ENCODE measurements at regions not wholly inside any gene's neighbourhood (a gene's known extent, or its start where the extent isn't known, plus 50 kb on each side); places are given as distances from the start of the nearest gene placed in this dataset.

GRCh38 chr15:62793752-62794144 is 248.8 kb upstream of the TPM1 start:
- Mint-ChIP-seq H3K4me1 (ENCODE audit: low read depth) (no peaks in the 10 kb centered on the region), H3K9me3 (no peaks in the 10 kb centered on the region), H3K27me3 (ENCODE audit: low read depth) (peaks cover 21% of the 10 kb centered on the region), H3K4me3 (no peak overlapping the region), H3K36me3 (ENCODE audit: insufficient read depth) (no peaks in the 10 kb centered on the region)
- no peak for ATAC-seq
- DNase-seq, result no peak

GRCh38 chr15:62795171-62795570 is 247.4 kb upstream of the TPM1 start:
- ATAC-seq (no peak), DNase-seq (no peak)
- no peaks in the 10 kb centered on the region for H3K9me3 Mint-ChIP-seq
- H3K4me1 Mint-ChIP-seq (ENCODE audit: low read depth), result no peaks in the 10 kb centered on the region
- H3K4me3 Mint-ChIP-seq, result no peak overlapping the region
- H3K36me3 Mint-ChIP-seq (ENCODE audit: insufficient read depth), result no peaks in the 10 kb centered on the region
- peaks cover 21% of the 10 kb centered on the region for H3K27me3 Mint-ChIP-seq (ENCODE audit: low read depth)

DNA sequence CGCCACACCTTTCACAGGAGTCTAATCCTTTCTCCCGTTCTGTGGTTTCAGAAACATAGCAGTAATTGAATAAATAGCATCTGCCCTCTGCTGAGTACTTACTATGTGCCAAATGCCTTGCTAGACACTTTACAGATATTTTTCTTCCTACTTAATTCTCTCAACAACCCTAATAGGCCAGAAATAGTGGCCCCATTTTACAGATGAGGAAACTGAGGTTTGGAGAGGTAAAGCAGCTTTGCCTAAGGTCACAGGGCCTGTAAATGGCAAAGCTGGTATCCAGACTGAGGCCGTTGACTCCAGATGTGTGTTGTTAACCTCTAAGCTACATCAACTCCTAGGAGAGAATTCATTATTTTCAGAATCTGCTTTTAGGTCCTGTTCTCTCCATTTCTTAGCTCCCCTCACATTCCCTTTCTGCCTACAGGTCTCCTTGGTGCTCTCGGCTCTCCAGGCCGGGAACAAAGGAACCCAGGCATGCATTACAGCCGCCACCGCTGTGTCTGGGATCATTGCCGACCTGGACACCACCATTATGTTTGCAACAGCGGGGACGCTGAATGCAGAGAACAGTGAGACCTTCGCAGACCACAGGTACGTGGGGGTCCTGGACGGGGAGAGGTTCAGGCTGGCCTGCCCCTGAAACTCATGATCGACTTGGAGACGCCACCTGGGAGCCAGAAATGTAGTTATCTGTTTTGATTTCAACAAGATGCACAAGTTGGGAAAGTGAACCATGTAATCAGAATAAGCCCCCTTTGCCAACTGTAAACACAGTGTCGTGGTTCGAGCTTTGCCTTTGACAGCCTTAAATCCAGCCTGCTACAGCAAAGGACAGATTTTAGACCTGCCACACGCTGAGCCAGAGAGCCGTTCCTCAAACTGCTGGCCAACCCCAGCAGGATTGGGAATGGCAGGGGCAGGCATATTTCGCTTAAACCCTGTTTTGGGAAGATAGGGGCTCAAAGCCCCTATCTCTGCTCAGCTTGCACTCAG is 246.5 kb upstream of the TPM1 start:
- Mint-ChIP-seq H3K27me3 (ENCODE audit: low read depth) (peaks cover 21% of the 10 kb centered on the region), H3K36me3 (ENCODE audit: insufficient read depth) (no peaks in the 10 kb centered on the region), H3K4me1 (ENCODE audit: low read depth) (no peaks in the 10 kb centered on the region), H3K4me3 (no peak overlapping the region), H3K9me3 (no peaks in the 10 kb centered on the region)
- DNase-seq (no peak), ATAC-seq (no peak)

DNA sequence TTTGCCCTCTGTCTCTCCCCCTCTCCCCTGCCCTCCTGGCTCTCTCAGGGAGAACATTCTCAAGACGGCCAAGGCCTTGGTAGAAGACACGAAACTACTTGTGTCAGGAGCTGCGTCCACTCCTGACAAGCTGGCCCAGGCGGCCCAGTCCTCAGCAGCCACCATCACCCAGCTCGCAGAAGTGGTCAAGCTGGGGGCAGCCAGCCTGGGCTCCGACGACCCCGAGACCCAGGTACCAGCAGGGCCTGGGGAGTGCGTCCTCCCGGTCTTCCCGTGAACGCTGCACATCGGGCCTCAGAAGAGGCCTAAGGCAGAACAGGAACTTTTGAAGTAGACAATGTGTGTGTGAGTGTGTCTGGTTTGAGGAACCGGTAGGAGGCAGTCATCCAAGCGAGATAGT is 245.4 kb upstream of the TPM1 start:
- no peak for DNase-seq
- peaks cover 16% of the 10 kb centered on the region for H3K27me3 Mint-ChIP-seq (ENCODE audit: low read depth)
- no peaks in the 10 kb centered on the region for H3K9me3 Mint-ChIP-seq
- no peaks in the 10 kb centered on the region for H3K4me1 Mint-ChIP-seq (ENCODE audit: low read depth)
- no peak overlapping the region for H3K4me3 Mint-ChIP-seq
- H3K36me3 Mint-ChIP-seq (ENCODE audit: insufficient read depth), result no peaks in the 10 kb centered on the region
- ATAC-seq, result no peak

DNA sequence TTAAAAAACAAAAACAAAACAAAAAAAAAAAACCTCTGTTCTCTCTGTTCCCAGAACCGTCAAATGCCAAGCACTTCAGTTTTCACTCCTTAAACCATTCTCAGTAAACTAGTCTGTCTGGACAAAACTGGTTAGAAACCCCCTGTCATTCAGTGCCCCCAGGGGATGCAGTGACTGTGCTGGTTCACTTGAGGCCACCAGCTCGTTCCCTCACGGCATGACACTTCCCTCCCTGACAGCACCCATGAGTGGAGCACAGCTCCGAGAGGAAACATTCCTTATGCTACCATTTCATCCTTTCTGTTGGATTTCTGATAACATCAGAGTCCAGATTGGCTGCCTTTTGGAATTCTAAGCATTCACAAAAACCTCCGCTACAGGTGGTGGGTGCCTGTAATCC is 244.0 kb upstream of the TPM1 start:
- ATAC-seq (no peak), DNase-seq (no peak)
- H3K9me3 Mint-ChIP-seq, result no peaks in the 10 kb centered on the region
- no peak overlapping the region for H3K4me3 Mint-ChIP-seq
- no peaks in the 10 kb centered on the region for H3K4me1 Mint-ChIP-seq (ENCODE audit: low read depth)
- peaks cover 16% of the 10 kb centered on the region for H3K27me3 Mint-ChIP-seq (ENCODE audit: low read depth)
- no peaks in the 10 kb centered on the region for H3K36me3 Mint-ChIP-seq (ENCODE audit: insufficient read depth)

GRCh38 chr15:62799037-62799436 is 243.5 kb upstream of the TPM1 start:
- ATAC-seq (no peak), DNase-seq (no peak)
- Mint-ChIP-seq H3K4me3 (no peak overlapping the region), H3K4me1 (ENCODE audit: low read depth) (no peaks in the 10 kb centered on the region), H3K27me3 (ENCODE audit: low read depth) (peaks cover 16% of the 10 kb centered on the region), H3K36me3 (ENCODE audit: insufficient read depth) (no peaks in the 10 kb centered on the region), H3K9me3 (no peaks in the 10 kb centered on the region)

DNA sequence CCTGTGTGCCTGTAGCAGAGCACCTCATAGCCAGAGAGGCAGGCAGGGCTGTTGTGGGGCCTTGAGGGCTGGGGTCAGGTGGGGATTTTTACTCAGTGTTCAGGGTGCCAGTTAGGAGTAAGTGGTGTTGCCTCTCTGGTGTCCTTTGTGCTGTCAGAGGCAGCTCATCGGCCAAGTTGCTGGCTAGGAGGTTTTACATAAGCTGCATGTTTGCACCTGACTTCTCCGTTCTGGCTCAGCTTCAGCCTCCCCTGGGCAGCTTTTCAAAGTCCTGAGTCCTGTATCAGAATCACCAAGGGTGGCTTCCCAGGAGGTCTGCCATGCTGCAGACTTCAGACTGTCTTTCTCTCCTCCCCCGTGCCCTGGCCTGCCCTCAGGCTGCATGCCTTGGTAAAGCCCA is 242.6 kb upstream of the TPM1 start:
- Mint-ChIP-seq H3K36me3 (ENCODE audit: insufficient read depth) (no peaks in the 10 kb centered on the region), H3K27me3 (ENCODE audit: low read depth) (peaks cover 10% of the 10 kb centered on the region), H3K4me1 (ENCODE audit: low read depth) (no peaks in the 10 kb centered on the region), H3K4me3 (no peak overlapping the region), H3K9me3 (no peaks in the 10 kb centered on the region)
- DNase-seq (no peak), ATAC-seq (no peak)

DNA sequence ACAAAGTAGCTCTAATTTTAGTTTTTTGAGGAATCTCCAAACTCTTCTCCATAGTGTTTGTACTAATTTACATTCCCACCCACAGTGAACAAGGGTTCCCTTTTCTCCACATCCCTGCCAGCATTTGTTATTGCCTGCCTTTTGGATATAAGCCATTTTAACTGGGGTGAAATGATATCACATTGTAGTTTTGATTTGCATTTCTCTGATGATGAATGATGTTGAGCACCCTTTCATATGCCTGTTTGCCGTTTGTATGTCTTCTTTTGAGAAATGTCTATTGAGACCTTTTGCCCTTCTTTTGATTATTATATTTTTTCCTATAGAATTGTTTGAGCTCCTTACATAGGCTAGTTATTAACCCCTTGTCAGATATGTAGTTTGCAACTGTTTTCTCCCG is 239.9 kb upstream of the TPM1 start:
- H3K4me1 Mint-ChIP-seq (ENCODE audit: low read depth), result no peaks in the 10 kb centered on the region
- no peak for ATAC-seq
- no peaks in the 10 kb centered on the region for H3K9me3 Mint-ChIP-seq
- H3K4me3 Mint-ChIP-seq, result no peak overlapping the region
- no peaks in the 10 kb centered on the region for H3K27me3 Mint-ChIP-seq (ENCODE audit: low read depth)
- DNase-seq, result no peak
- H3K36me3 Mint-ChIP-seq (ENCODE audit: insufficient read depth), result no peaks in the 10 kb centered on the region

GRCh38 chr15:62803856-62804400 is 238.6 kb upstream of the TPM1 start:
- H3K9me3 Mint-ChIP-seq, result no peaks in the 10 kb centered on the region
- H3K27me3 Mint-ChIP-seq (ENCODE audit: low read depth), result no peaks in the 10 kb centered on the region
- no peaks in the 10 kb centered on the region for H3K4me1 Mint-ChIP-seq (ENCODE audit: low read depth)
- H3K4me3 Mint-ChIP-seq, result no peak overlapping the region
- ATAC-seq (no peak), DNase-seq (no peak)
- H3K36me3 Mint-ChIP-seq (ENCODE audit: insufficient read depth), result no peaks in the 10 kb centered on the region

DNA sequence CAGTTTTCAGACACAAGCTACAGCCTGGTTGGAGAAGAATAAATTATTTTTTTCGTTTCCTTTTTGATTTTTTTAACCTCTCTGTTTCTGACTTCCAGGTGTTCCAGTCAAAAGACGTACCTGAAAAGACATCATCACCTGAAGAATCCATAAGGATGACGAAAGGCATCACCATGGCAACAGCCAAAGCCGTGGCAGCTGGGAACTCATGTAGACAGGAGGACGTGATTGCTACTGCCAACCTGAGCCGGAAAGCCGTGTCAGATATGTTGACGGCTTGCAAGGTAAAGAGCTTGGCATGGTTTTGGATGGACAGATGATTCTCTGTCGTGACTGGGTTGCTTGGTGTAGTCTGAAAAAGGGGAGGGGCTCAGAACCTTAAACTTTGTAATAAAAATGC is 237.0 kb upstream of the TPM1 start:
- ATAC-seq, result no peak
- Mint-ChIP-seq H3K4me1 (ENCODE audit: low read depth) (no peaks in the 10 kb centered on the region), H3K9me3 (no peaks in the 10 kb centered on the region), H3K27me3 (ENCODE audit: low read depth) (no peaks in the 10 kb centered on the region), H3K36me3 (ENCODE audit: insufficient read depth) (no peaks in the 10 kb centered on the region), H3K4me3 (no peak overlapping the region)
- DNase-seq, result no peak

DNA sequence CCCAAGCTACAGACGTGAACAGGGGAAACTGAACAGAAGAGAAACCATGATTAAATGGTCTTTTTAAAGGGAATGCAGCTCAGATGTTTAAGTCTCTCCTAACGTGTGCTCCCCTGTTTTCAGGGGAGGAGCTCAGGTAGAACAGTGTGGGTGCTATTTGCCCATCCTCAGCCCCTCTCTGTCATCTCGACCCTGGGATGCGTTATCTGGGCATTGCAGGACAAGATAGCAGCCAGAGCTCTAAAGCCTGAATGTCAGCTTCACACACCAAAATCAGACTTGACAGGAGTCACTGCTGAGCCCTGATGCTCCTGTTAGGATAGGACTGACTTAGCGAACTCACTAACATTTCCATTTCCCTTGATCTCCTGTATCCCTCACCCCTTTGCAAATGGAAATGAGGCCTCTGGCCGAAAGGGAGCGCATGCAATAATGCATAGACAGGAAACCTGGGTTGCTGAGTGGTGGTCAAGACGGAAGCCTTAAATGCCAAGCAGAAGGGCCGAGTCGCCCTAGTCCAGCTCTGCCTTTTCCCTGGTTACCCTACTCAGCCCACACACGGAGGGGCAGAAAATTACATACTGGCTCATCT is 234.9 kb upstream of the TPM1 start:
- Mint-ChIP-seq H3K36me3 (ENCODE audit: insufficient read depth) (no peaks in the 10 kb centered on the region), H3K9me3 (no peaks in the 10 kb centered on the region), H3K27me3 (ENCODE audit: low read depth) (peaks cover 3% of the 10 kb centered on the region), H3K4me1 (ENCODE audit: low read depth) (no peaks in the 10 kb centered on the region), H3K4me3 (no peak overlapping the region)
- no peak for ATAC-seq
- no peak for DNase-seq

- no peak for ATAC-seq
- Mint-ChIP-seq H3K36me3 (ENCODE audit: insufficient read depth) (no peaks in the 10 kb centered on the region), H3K4me3 (no peak overlapping the region), H3K9me3 (no peaks in the 10 kb centered on the region), H3K4me1 (ENCODE audit: low read depth) (no peaks in the 10 kb centered on the region), H3K27me3 (ENCODE audit: low read depth) (peaks cover 3% of the 10 kb centered on the region)
- DNase-seq, result no peak
Measured at GRCh38 chr15:62809115-62809967, 233.2 kb upstream of the TPM1 start.

DNA sequence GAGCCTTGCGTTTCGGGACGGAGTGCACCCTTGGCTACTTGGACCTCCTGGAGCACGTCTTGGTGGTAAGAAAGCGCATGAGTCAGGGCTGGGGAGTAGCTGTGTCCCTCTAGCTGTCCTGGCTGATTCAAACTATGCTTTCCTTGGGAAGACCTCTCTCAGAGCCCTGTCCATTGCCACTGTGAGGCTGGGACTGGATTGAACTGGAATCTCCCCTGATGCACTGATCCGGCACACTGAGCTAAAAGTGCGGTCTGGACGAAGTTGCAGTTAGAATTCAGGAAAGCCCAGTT is 232.6 kb upstream of the TPM1 start:
- Mint-ChIP-seq H3K36me3 (ENCODE audit: insufficient read depth) (no peaks in the 10 kb centered on the region), H3K9me3 (no peaks in the 10 kb centered on the region), H3K27me3 (ENCODE audit: low read depth) (peaks cover 3% of the 10 kb centered on the region), H3K4me1 (ENCODE audit: low read depth) (no peaks in the 10 kb centered on the region), H3K4me3 (no peak overlapping the region)
- ATAC-seq, result no peak
- no peak for DNase-seq

DNA sequence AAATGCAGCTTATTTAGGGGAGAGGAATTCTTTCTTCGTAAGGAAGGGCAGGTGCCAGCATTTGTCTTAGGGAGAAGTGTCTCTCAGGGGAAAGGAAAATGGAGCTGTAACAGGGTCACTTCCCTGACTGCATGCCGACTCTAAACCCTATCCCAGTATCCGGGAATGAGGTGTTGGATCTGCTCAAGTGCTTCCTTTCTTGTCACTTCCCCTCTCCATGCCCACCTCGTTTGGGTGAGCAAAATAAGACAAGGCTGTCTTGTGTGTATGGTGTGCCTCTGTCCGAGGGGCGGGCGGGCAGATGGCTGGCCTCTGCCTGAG is 230.1 kb upstream of the TPM1 start:
- Mint-ChIP-seq H3K27me3 (ENCODE audit: low read depth) (peaks cover 3% of the 10 kb centered on the region), H3K4me1 (ENCODE audit: low read depth) (no peaks in the 10 kb centered on the region), H3K36me3 (ENCODE audit: insufficient read depth) (no peaks in the 10 kb centered on the region), H3K9me3 (no peaks in the 10 kb centered on the region), H3K4me3 (no peak overlapping the region)
- ATAC-seq, result no peak
- DNase-seq, result no peak

Measured in activated T-cell treated with anti-CD3 and anti-CD28 coated beads, Interleukin-2, amount 50 U/mL, for 4 hours (primary cell).